HepG2 (cell line): ENCODE measurements at regions not wholly inside any gene's neighbourhood (a gene's known extent, or its start where the extent isn't known, plus 50 kb on each side); places are given as distances from the start of the nearest gene placed in this dataset.

Experiments
- ATAC-seq: fragments of 200-7000 bp; cut with Tn5 transposase; 3 replicates; pipeline ENCODE4 v1.9.1; 2020; ENCODE audit warnings: mild to moderate bottlenecking, moderate library complexity
- BruUV-seq: library from RNA; stranded (reverse); fragments of 400-500 nt; replicated peaks from 2 replicates; lab custom pipeline; 2021; lab: Mats Ljungman, UMichigan
- CTCF ChIA-PET: fragments of 300-600 bp; formaldehyde crosslinking; extraction: SDS; loops from one replicate; lab custom pipeline; 2021; ENCODE audit warnings: low total read pairs, inconsistent platforms, low intra/inter-chr PET ratio; lab: Yijun Ruan, JAX
- POLR2A ChIA-PET: fragments of 350-600 bp; sonication (Branson Sonifier 250); formaldehyde crosslinking; loops from one replicate; lab custom pipeline; 2020; ENCODE audit warnings: antibody characterized with exemption, inconsistent platforms; lab: Yijun Ruan, JAX
- DNase-seq: peaks from one replicate; pipeline ENCODE4 v3.0.0-alpha.2; 2015; ENCODE audit warnings: low spot score
- FAIRE-seq: peaks from 3 replicates; lab custom pipeline; 2011; peaks lifted over from hg19 to GRCh38; lab: Jason Lieb, UNC
- H2AFZ ChIP-seq: one replicate; pipeline ENCODE4 v1.6.1; 2011; ENCODE audit warnings: low read length, inconsistent platforms
- H3K27ac ChIP-seq: fragments of 300-600 bp; 3 replicates; pipeline ENCODE4 v1.8.0; 2011; ENCODE audit warnings: mixed run types, mild to moderate bottlenecking, mixed read lengths, low read length, inconsistent platforms; ENCODE audit not compliant: insufficient read depth; ENCODE audit errors: extremely low read length
- H3K27me3 ChIP-seq, 2 experiments: fragments of 200-600 bp in 1 of 2; 2 replicates in 1 of 2; 3 replicates in 1 of 2; pipeline versions ENCODE4 v1.6.0 to v1.8.0; 2011; ENCODE audit warnings: low read length in 2 of 2, mild to moderate bottlenecking in 2 of 2, moderate library complexity in 2 of 2, inconsistent platforms in 1 of 2; ENCODE audit not compliant: insufficient read depth in 2 of 2, control insufficient read depth in 1 of 2
- H3K36me3 ChIP-seq, 2 experiments: fragments of 200-600 bp in 1 of 2; replicated peaks in 1 of 2; 2 replicates in 1 of 2; 3 replicates in 1 of 2; pipeline versions ENCODE4 v1.5.1 to v1.8.0; 2011; ENCODE audit warnings: low read length in 2 of 2, inconsistent platforms in 1 of 2; ENCODE audit not compliant: insufficient read depth in 2 of 2, control insufficient read depth in 1 of 2
- H3K4me1 ChIP-seq: 2 replicates; pipeline ENCODE4 v1.5.1; 2012; ENCODE audit warnings: low read length, inconsistent platforms; ENCODE audit not compliant: insufficient read depth
- H3K4me2 ChIP-seq: 2 replicates; pipeline ENCODE4 v1.6.0; 2011; ENCODE audit warnings: low read depth, low read length, inconsistent platforms
- H3K4me3 ChIP-seq, 3 experiments: fragments of 200-600 bp in 1 of 3; sonication (generic), shearing (Covaris generic) in 1 of 3; replicated peaks in 1 of 3; 2 replicates each; pipeline ENCODE4 v1.5.1; 2011 to 2016; ENCODE audit warnings: low read length in 3 of 3, inconsistent platforms in 2 of 3, low read depth in 2 of 3, mild to moderate bottlenecking in 2 of 3, control low read depth in 1 of 3, mixed read lengths in 1 of 3; ENCODE audit not compliant: insufficient read depth in 1 of 3
- H3K79me2 ChIP-seq: one replicate; pipeline ENCODE4 v1.6.1; 2011; ENCODE audit warnings: low read length, inconsistent platforms; ENCODE audit not compliant: insufficient read depth
- H3K9ac ChIP-seq: 2 replicates; pipeline ENCODE4 v1.6.0; 2011; ENCODE audit warnings: mild to moderate bottlenecking, low read depth, low read length, inconsistent platforms; ENCODE audit not compliant: insufficient read depth
- H3K9me3 ChIP-seq: 2 replicates; pipeline ENCODE4 v1.5.1; 2012; ENCODE audit warnings: mild to moderate bottlenecking, low read length
- H4K20me1 ChIP-seq: 2 replicates; pipeline ENCODE4 v1.6.0; 2011; ENCODE audit warnings: inconsistent platforms, mild to moderate bottlenecking, low read length, moderate library complexity; ENCODE audit not compliant: insufficient read depth
- ATF3 ChIP-seq: sonication (generic); formaldehyde crosslinking; IDR thresholded peaks from 2 replicates; pipeline ENCODE4 v1.4.0; 2020; ENCODE audit warnings: missing genetic modification reagents
- HNRNPH1 ChIP-seq: fragments of 200-400 bp; formaldehyde crosslinking; optimal IDR thresholded peaks from 2 replicates; pipeline ENCODE3; 2017; ENCODE audit warnings: mild to moderate bottlenecking, low read depth, low read length
- JUNB ChIP-seq: sonication (generic); formaldehyde crosslinking; IDR thresholded peaks from 2 replicates; pipeline ENCODE4 v1.8.0; 2022; ENCODE audit warnings: missing genetic modification reagents, mild to moderate bottlenecking, borderline replicate concordance
- MLX ChIP-seq: IDR thresholded peaks from 2 replicates; pipeline ENCODE4 v1.6.1; 2016
- NFIB ChIP-seq: sonication (generic); formaldehyde crosslinking; IDR thresholded peaks from 2 replicates; pipeline ENCODE4 v1.9.0; 2021; ENCODE audit warnings: missing genetic modification reagents, mild to moderate bottlenecking, borderline replicate concordance
- RFX5 ChIP-seq: IDR thresholded peaks from 2 replicates; pipeline ENCODE4 v1.6.1; 2011; ENCODE audit warnings: low read depth, low read length, improper control_type of control experiment
- SMAD1 ChIP-seq: sonication (generic); formaldehyde crosslinking; IDR thresholded peaks from 2 replicates; pipeline ENCODE4 v1.4.0; 2020; ENCODE audit warnings: missing genetic modification reagents, low read depth, mild to moderate bottlenecking, borderline replicate concordance
- TFDP1 ChIP-seq: IDR thresholded peaks from 2 replicates; pipeline ENCODE4 v1.6.1; 2016; ENCODE audit warnings: missing compliant biosample characterization, missing genetic modification reagents, borderline replicate concordance
- ZBTB44 ChIP-seq: sonication (generic); formaldehyde crosslinking; IDR thresholded peaks from 2 replicates; pipeline ENCODE4 v1.4.0; 2020; ENCODE audit warnings: missing genetic modification reagents
- ZNF12 ChIP-seq: sonication (generic); formaldehyde crosslinking; IDR thresholded peaks from 2 replicates; pipeline ENCODE4 v1.5.0; 2020; ENCODE audit warnings: missing genetic modification reagents
- ZNF260 ChIP-seq: sonication (generic); formaldehyde crosslinking; IDR thresholded peaks from 2 replicates; pipeline ENCODE4 v1.4.0; 2020; ENCODE audit warnings: missing genetic modification reagents, low read depth, mild to moderate bottlenecking, borderline replicate concordance
- ZNF264 ChIP-seq: sonication (generic); formaldehyde crosslinking; IDR thresholded peaks from 2 replicates; pipeline ENCODE4 v1.4.0; 2020; ENCODE audit warnings: missing genetic modification reagents
- ZNF777 ChIP-seq: sonication (generic); formaldehyde crosslinking; IDR thresholded peaks from 2 replicates; pipeline ENCODE4 v1.4.0; 2020; ENCODE audit warnings: missing genetic modification reagents
- ZNF784 ChIP-seq: sonication (generic); formaldehyde crosslinking; IDR thresholded peaks from 2 replicates; pipeline ENCODE4 v1.5.1; 2020; ENCODE audit warnings: missing genetic modification reagents, mild to moderate bottlenecking, borderline replicate concordance
- WGBS: methylation state at CpG from one replicate; pipeline ENCODE4 v1.1.6; 2017; ENCODE audit warnings: low lambda C conversion rate; 5-methylcytosine and 5-hydroxymethylcytosine counted together
- in situ Hi-C: cut with HindIII; loops from 2 replicates; pipeline ENCODE4 v1.10.0; 2017; ENCODE audit warnings: low pct_unique_long_range_greater_than_20kb; ENCODE audit not compliant: extremely low pct_ligation_motif_present
- intact Hi-C: fragments of 100-400 bp; cut with micrococcal nuclease; formaldehyde crosslinking; loops from one replicate; pipeline ENCODE4 v1.10.0; 2022; ENCODE audit not compliant: unreplicated experiment

- H2AFZ ChIP-seq: no peak overlapping the region
- FAIRE-seq (no peak), DNase-seq (no peak), ATAC-seq (no peak)
- no peaks in the 10 kb centered on the region for H3K4me1 ChIP-seq
- H3K36me3 ChIP-seq: no peaks in the 10 kb centered on the region
- no peaks in the 10 kb centered on the region for H4K20me1 ChIP-seq
- CTCF ChIA-PET: no interaction called here
- intact Hi-C loops (no loop called here), in situ Hi-C loops (no loop called here)
- H3K4me2 ChIP-seq: no peak overlapping the region
- no peaks in the 10 kb centered on the region for H3K79me2 ChIP-seq
- BruUV-seq: no TSS peak
- H3K9me3 ChIP-seq: no peaks in the 10 kb centered on the region
- POLR2A ChIA-PET: no interaction called here
- H3K27me3 ChIP-seq: no peaks in the 10 kb centered on the region
- H3K4me3 ChIP-seq: no peak overlapping the region
- 57% methylated on average over 1 of the region's 1 CpG for WGBS
- H3K27ac ChIP-seq: no peak overlapping the region
- no peak overlapping the region for H3K9ac ChIP-seq
- no peak for TF ChIP-seq ZNF260
- TF ChIP-seq JUNB: no peak
- TF ChIP-seq ZNF777 (CRISPR knock-in tag): no peak
- no peak for TF ChIP-seq MLX
- no peak for TF ChIP-seq NFIB (CRISPR knock-in tag)
- no peak for TF ChIP-seq HNRNPH1
- TF ChIP-seq ZBTB44 (CRISPR knock-in tag): no peak
- TF ChIP-seq TFDP1: no peak
- TF ChIP-seq ZNF264 (CRISPR knock-in tag): no peak
- no peak for TF ChIP-seq ZNF12 (CRISPR knock-in tag)
- no peak for TF ChIP-seq ZNF784 (CRISPR knock-in tag)
- TF ChIP-seq RFX5: no peak
- TF ChIP-seq ATF3 (CRISPR knock-in tag): no peak
- TF ChIP-seq SMAD1 (CRISPR knock-in tag): no peak
These were observed 225.2 kb upstream of the SGK1 start for GRCh38 chr6:134543128-134543527.
